Sigmoid colon (tissue), 6 donors: ENCODE measurements at regions not wholly inside any gene's neighbourhood (a gene's known extent, or its start where the extent isn't known, plus 50 kb on each side); places are given as distances from the start of the nearest gene placed in this dataset.

Experiments
- DNase-seq: peaks from one replicate; pipeline ENCODE4 v3.0.0-alpha.2; 2019
- H3K27ac ChIP-seq, 4 donors: fragments of 200-600 bp; sonication (generic); one replicate each; pipeline ENCODE4 v1.5.1; 2016 to 2019; ENCODE audit warnings: mild to moderate bottlenecking in 1 of 4
- H3K27me3 ChIP-seq, 3 donors: fragments of 200-600 bp; sonication (generic); one replicate each; pipeline ENCODE4 v1.5.1; 2019; ENCODE audit warnings: mild to moderate bottlenecking in 1 of 3
- H3K36me3 ChIP-seq, 4 donors: fragments of 200-600 bp; sonication (generic); one replicate each; pipeline ENCODE4 v1.5.1; 2016 to 2019
- H3K4me1 ChIP-seq, 4 donors: fragments of 200-600 bp; sonication (generic); one replicate each; pipeline ENCODE4 v1.5.1; 2017 to 2019
- H3K4me3 ChIP-seq, 4 donors: fragments of 200-600 bp; sonication (generic); one replicate each; pipeline ENCODE4 v1.5.1; 2017 to 2019; ENCODE audit warnings: mild to moderate bottlenecking in 2 of 4, moderate library complexity in 1 of 4
- H3K9me3 ChIP-seq, 4 donors: fragments of 200-600 bp in 3 of 4; sonication (generic) in 3 of 4; one replicate each; pipeline versions ENCODE4 v1.5.1 to v1.6.1; 2013 to 2019
- EP300 ChIP-seq, 4 donors: sonication (generic); formaldehyde crosslinking; IDR thresholded peaks; one replicate each; pipeline ENCODE4 v1.6.1; 2017; ENCODE audit warnings: antibody characterized with exemption in 4 of 4
- POLR2A ChIP-seq, 2 donors: fragments of 450-650 bp; IDR thresholded peaks; one replicate each; pipeline ENCODE4 v1.6.1; 2016; ENCODE audit warnings: antibody characterized with exemption in 2 of 2, mild to moderate bottlenecking in 2 of 2, moderate library complexity in 2 of 2
- POLR2AphosphoS5 ChIP-seq, 4 donors: sonication (generic); formaldehyde crosslinking; IDR thresholded peaks; one replicate each; pipeline ENCODE4 v1.6.1; 2017; ENCODE audit warnings: antibody characterized with exemption in 4 of 4
- WGBS, 2 donors: extraction: QIAGEN DNeasy Blood & Tissue Kit; methylation state at CpG; one replicate each; pipeline ENCODE4 v1.1.7; 2013; 5-methylcytosine and 5-hydroxymethylcytosine counted together
- intact Hi-C: fragments of 100-400 bp; cut with DNase I; formaldehyde crosslinking; loops from one replicate; pipeline ENCODE4 v1.15.1; 2023
- TF ChIP-seq, protein P1 (sequence below), 4 experiments: fragments of 450-650 bp in 3 of 4; fragments of 200-600 bp in 1 of 4; IDR thresholded peaks; one replicate each; pipeline ENCODE4 v1.5.1; 2016 to 2019; ENCODE audit warnings: antibody characterized with exemption in 4 of 4, mild to moderate bottlenecking in 3 of 4, moderate library complexity in 2 of 4
- donor health status: healthy with polysubstance abuse.
- donor health status: healthy.

DNA sequence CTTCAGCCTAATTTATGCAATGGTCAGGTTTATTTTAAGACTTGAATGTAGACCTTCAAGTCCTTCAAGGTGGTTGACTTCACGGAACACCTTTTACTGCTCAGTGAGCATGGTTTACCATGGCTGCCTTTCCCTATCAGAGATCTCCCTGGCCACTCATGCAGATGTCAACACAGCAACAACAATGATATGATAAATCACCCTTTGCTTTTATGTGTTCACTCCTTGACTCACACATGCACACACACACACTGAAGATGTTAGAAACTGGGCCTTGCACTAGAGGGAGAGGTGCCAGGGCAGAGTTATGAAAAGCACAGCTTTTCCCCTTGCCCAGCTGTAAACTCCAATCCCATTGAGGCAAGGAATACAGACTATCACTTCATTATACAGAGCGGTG lies 134.4 kb downstream of the WNT5A start:
- TF ChIP-seq POLR2A (IDR thresholded peaks at IDR 0.05) (no peak), EP300 (IDR thresholded peaks at IDR 0.05) (no peak), POLR2AphosphoS5 (IDR thresholded peaks at IDR 0.05) (no peak)
- TF ChIP-seq, protein P1, sequence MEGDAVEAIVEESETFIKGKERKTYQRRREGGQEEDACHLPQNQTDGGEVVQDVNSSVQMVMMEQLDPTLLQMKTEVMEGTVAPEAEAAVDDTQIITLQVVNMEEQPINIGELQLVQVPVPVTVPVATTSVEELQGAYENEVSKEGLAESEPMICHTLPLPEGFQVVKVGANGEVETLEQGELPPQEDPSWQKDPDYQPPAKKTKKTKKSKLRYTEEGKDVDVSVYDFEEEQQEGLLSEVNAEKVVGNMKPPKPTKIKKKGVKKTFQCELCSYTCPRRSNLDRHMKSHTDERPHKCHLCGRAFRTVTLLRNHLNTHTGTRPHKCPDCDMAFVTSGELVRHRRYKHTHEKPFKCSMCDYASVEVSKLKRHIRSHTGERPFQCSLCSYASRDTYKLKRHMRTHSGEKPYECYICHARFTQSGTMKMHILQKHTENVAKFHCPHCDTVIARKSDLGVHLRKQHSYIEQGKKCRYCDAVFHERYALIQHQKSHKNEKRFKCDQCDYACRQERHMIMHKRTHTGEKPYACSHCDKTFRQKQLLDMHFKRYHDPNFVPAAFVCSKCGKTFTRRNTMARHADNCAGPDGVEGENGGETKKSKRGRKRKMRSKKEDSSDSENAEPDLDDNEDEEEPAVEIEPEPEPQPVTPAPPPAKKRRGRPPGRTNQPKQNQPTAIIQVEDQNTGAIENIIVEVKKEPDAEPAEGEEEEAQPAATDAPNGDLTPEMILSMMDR (IDR thresholded peaks at IDR 0.05), result no peak
- no peak for DNase-seq

GRCh38 chr3:55349851-55350250 lies 137.3 kb downstream of the WNT5A start:
- intact Hi-C loops, result no loop called here
- WGBS, 2 donors, result 37 to 38% methylated on average over 1 of the region's 1 CpG
- Histone ChIP-seq H3K36me3 (no peaks in the 10 kb centered on the region), H3K4me3 (no peak overlapping the region), H3K4me1 (no peaks in the 10 kb centered on the region), H3K27me3 (no peaks in the 10 kb centered on the region), H3K9me3 (no peaks in the 10 kb centered on the region), H3K27ac (no peak overlapping the region)
- TF ChIP-seq, protein P1 (IDR thresholded peaks at IDR 0.05), result no peak
- no peak for TF ChIP-seq EP300 (IDR thresholded peaks at IDR 0.05)
- no peak for TF ChIP-seq POLR2A (IDR thresholded peaks at IDR 0.05)
- no peak for TF ChIP-seq POLR2AphosphoS5 (IDR thresholded peaks at IDR 0.05)
- DNase-seq, result no peak

More for the DNA sequence above, 134.4 kb downstream of the WNT5A start:
- intact Hi-C loops, result no loop called here
- no peak overlapping the region for H3K27ac ChIP-seq
- no peaks in the 10 kb centered on the region for H3K36me3 ChIP-seq
- H3K4me3 ChIP-seq, result no peak overlapping the region
- no peaks in the 10 kb centered on the region for H3K9me3 ChIP-seq
- no peaks in the 10 kb centered on the region for H3K4me1 ChIP-seq
- H3K27me3 ChIP-seq, result no peaks in the 10 kb centered on the region
- 94 to 96% methylated on average over 2 of the region's 2 CpGs for WGBS, 2 donors

DNA sequence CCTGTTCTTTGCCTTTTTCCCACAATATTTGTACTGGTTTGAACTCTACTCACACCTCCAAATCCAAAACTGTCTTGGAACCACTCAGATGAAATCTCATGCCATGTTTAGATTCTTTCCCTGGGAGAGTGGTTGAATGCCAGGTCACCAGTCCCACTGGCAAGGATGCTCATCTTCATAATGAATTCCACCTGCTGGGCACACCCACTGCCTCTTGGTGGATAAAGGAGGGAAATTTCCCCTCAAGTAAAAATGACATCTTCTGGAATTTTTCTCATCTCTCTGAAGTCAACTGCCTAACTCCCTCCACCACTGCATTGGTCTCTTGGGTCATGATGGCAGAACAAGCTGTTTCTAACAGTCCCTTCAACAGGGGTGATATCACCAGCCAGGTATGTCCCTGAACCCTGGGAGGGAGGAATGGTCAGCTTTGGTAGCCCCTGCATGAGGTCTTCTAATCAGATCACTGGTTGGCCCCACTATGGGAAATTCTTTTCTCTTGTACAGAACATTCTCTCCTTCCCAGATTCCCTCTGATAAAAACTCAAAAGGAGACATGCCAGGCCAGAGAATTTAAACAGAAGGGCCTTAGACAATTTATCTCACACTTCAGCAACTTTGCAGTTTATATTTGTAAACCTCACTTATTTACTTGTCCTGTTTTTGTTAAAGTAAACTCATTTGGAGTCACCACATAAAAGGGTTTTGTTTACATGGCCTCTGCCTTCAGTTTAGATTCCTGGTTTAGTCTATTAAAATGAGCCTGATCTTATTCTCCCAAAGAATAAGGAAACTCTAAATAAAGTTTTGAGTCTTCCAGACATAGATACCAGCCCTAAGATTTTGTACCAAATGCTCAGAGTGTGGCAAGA lies 143.4 kb downstream of the WNT5A start:
- intact Hi-C loops, result no loop called here
- Histone ChIP-seq H3K9me3 (no peaks in the 10 kb centered on the region), H3K36me3 (no peaks in the 10 kb centered on the region), H3K4me1 (no peaks in the 10 kb centered on the region), H3K27ac (no peak overlapping the region), H3K4me3 (no peak overlapping the region), H3K27me3 (no peaks in the 10 kb centered on the region)
- no peak for DNase-seq
- TF ChIP-seq, protein P1 (IDR thresholded peaks at IDR 0.05), result no peak
- TF ChIP-seq POLR2A (IDR thresholded peaks at IDR 0.05) (no peak), POLR2AphosphoS5 (IDR thresholded peaks at IDR 0.05) (no peak)

GRCh38 chr3:55341502-55342031 lies 145.5 kb downstream of the WNT5A start:
- no peaks in the 10 kb centered on the region for H3K4me1 ChIP-seq
- intact Hi-C loops, result no loop called here
- H3K4me3 ChIP-seq, result no peak overlapping the region
- no peaks in the 10 kb centered on the region for H3K9me3 ChIP-seq
- no peaks in the 10 kb centered on the region for H3K27me3 ChIP-seq
- H3K27ac ChIP-seq, result no peak overlapping the region
- TF ChIP-seq EP300 (IDR thresholded peaks at IDR 0.05) (no peak), POLR2AphosphoS5 (IDR thresholded peaks at IDR 0.05) (no peak), POLR2A (IDR thresholded peaks at IDR 0.05) (no peak)
- TF ChIP-seq, protein P1 (IDR thresholded peaks at IDR 0.05), result no peak
- WGBS, 2 donors, result 87 to 92% methylated on average over 3 of the region's 3 CpGs
- no peaks in the 10 kb centered on the region for H3K36me3 ChIP-seq
- DNase-seq, result no peak
